HG02798 (cell line): ENCODE measurements at regions not wholly inside any gene's neighbourhood (a gene's known extent, or its start where the extent isn't known, plus 50 kb on each side); places are given as distances from the start of the nearest gene placed in this dataset.
A peak's percentile ranks its signal among the peaks of the same experiment; 100 is the strongest.

Experiments used
- ATAC-seq: cut with Tn5 transposase; IDR thresholded peaks from one replicate; pipeline ENCODE4 v1.9.1; 2021; ENCODE audit warnings: mild to moderate bottlenecking; ENCODE audit not compliant: unreplicated experiment, poor library complexity

- ATAC-seq: no peak
Measured at GRCh38 chr12:78402366-78403134, 462.0 kb upstream of the SYT1 start.

- ATAC-seq: no peak
Measured at GRCh38 chr12:78403136-78403535, 461.4 kb upstream of the SYT1 start.

GRCh38 chr12:78403681-78404080 lies 460.9 kb upstream of the SYT1 start:
- ATAC-seq: no peak

GRCh38 chr12:78406213-78406612 lies 458.4 kb upstream of the SYT1 start:
- no peak for ATAC-seq

- peak; percentile 88 for ATAC-seq
Measured at GRCh38 chr12:78406828-78407227, 457.7 kb upstream of the SYT1 start.

GRCh38 chr12:78407722-78408121 lies 456.9 kb upstream of the SYT1 start:
- no peak for ATAC-seq

GRCh38 chr12:78414071-78414470 lies 450.5 kb upstream of the SYT1 start:
- ATAC-seq: no peak

- no peak for ATAC-seq
Measured at GRCh38 chr12:78418919-78419318, 445.7 kb upstream of the SYT1 start.

GRCh38 chr12:78419513-78419912 lies 445.1 kb upstream of the SYT1 start:
- no peak for ATAC-seq

GRCh38 chr12:78420991-78421390 lies 443.6 kb upstream of the SYT1 start:
- ATAC-seq: no peak

GRCh38 chr12:78430551-78430950 lies 434.0 kb upstream of the SYT1 start:
- ATAC-seq: no peak

GRCh38 chr12:78431931-78432330 lies 432.6 kb upstream of the SYT1 start:
- no peak for ATAC-seq

GRCh38 chr12:78439666-78440065 lies 424.9 kb upstream of the SYT1 start:
- ATAC-seq: no peak

GRCh38 chr12:78441737-78442453 lies 422.7 kb upstream of the SYT1 start:
- ATAC-seq: no peak

- ATAC-seq: no peak
Measured at GRCh38 chr12:78442454-78442801, 422.1 kb upstream of the SYT1 start.

- no peak for ATAC-seq
Measured at GRCh38 chr12:78446555-78446954, 418.0 kb upstream of the SYT1 start.

GRCh38 chr12:78447373-78447772 lies 417.2 kb upstream of the SYT1 start:
- no peak for ATAC-seq

GRCh38 chr12:78448692-78449091 lies 415.9 kb upstream of the SYT1 start:
- no peak for ATAC-seq

- no peak for ATAC-seq
Measured at GRCh38 chr12:78455991-78456390, 408.6 kb upstream of the SYT1 start.

GRCh38 chr12:78457938-78458337 lies 406.6 kb upstream of the SYT1 start:
- ATAC-seq: peak; percentile 99

GRCh38 chr12:78470354-78471195 lies 394.0 kb upstream of the SYT1 start:
- peak; percentile 63 for ATAC-seq
